Left colon (tissue), 2 donors: ENCODE measurements at regions not wholly inside any gene's neighbourhood (a gene's known extent, or its start where the extent isn't known, plus 50 kb on each side); places are given as distances from the start of the nearest gene placed in this dataset.

Source experiments
- ATAC-seq: fragments of 200-7000 bp; cut with Tn5 transposase; one replicate; pipeline ENCODE4 v1.9.1; 2020; ENCODE audit warnings: mild to moderate bottlenecking, moderate library complexity
- DNase-seq, 2 donors: peaks; one replicate each; pipeline ENCODE4 v3.0.0-alpha.2; 2020
- intact Hi-C, 2 donors: fragments of 100-400 bp; cut with DNase I in 1 of 2; cut with micrococcal nuclease in 1 of 2; formaldehyde crosslinking; loops; one replicate each; pipeline versions ENCODE4 v1.11.2 to v1.14.0; 2022; cut with DNase I, micrococcal nuclease
- donor health status: DM: no; HTN: no; CAD: no.
- donor health status: DM: yes; HTN: yes; CAD: no.

GRCh38 chr3:102063572-102063971 is 214.3 kb downstream of the NFKBIZ start:
- intact Hi-C loops = no loop called here
- DNase-seq = no peak
- no peak for ATAC-seq

- intact Hi-C loops = no loop called here
- no peak for ATAC-seq
- no peak for DNase-seq
Measured at GRCh38 chr3:102066470-102066869, 217.2 kb downstream of the NFKBIZ start.

- DNase-seq (no peak), ATAC-seq (peak; percentile 91)
- intact Hi-C loops = no loop called here
Measured at GRCh38 chr3:102068327-102068726, 219.0 kb downstream of the NFKBIZ start.

GRCh38 chr3:102068736-102069135 is 219.4 kb downstream of the NFKBIZ start:
- ATAC-seq (no peak), DNase-seq (no peak)
- intact Hi-C loops = no loop called here

- ATAC-seq (peak; percentile 62), DNase-seq (no peak)
- intact Hi-C loops = no loop called here
Measured at GRCh38 chr3:102069211-102069662, 219.9 kb downstream of the NFKBIZ start.

GRCh38 chr3:102074946-102075345 is 225.6 kb downstream of the NFKBIZ start:
- DNase-seq (no peak), ATAC-seq (no peak)
- intact Hi-C loops = no loop called here

GRCh38 chr3:102078401-102078800 is 229.1 kb downstream of the NFKBIZ start:
- intact Hi-C loops = no loop called here
- peak; percentile 5 for ATAC-seq
- DNase-seq = no peak

GRCh38 chr3:102078854-102079808 is 229.8 kb downstream of the NFKBIZ start:
- DNase-seq = peak; percentile 49 to 56
- ATAC-seq = peak; percentile 91
- intact Hi-C loops = no loop called here

GRCh38 chr3:102079809-102080197 is 230.5 kb downstream of the NFKBIZ start:
- intact Hi-C loops = loop anchor here in 1 of 2 donors (10.0 kb wide), 2 partner anchors 225 to 265 kb away; no protein-coding TSS in a partner anchor
- no peak for ATAC-seq
- DNase-seq = no peak

GRCh38 chr3:102081572-102082289 is 232.4 kb downstream of the NFKBIZ start:
- intact Hi-C loops = loop anchor here in 1 of 2 donors (10.0 kb wide), 2 partner anchors 227 to 267 kb away; no protein-coding TSS in a partner anchor
- no peak for ATAC-seq
- no peak for DNase-seq

- intact Hi-C loops = loop anchor here in 1 of 2 donors (10.0 kb wide), 2 partner anchors 229 to 269 kb away; no protein-coding TSS in a partner anchor
- ATAC-seq (peak; percentile 18), DNase-seq (peak; percentile 43 to 51)
Measured at GRCh38 chr3:102083473-102083872, 234.2 kb downstream of the NFKBIZ start.

- DNase-seq (no peak), ATAC-seq (peak; percentile 45)
- intact Hi-C loops = loop anchor here in 1 of 2 donors (10.0 kb wide), 2 partner anchors 229 to 269 kb away; no protein-coding TSS in a partner anchor
Measured at GRCh38 chr3:102084006-102084405, 234.7 kb downstream of the NFKBIZ start.

GRCh38 chr3:102084704-102085103 is 235.4 kb downstream of the NFKBIZ start:
- DNase-seq = no peak
- ATAC-seq = peak; percentile 80
- intact Hi-C loops = loop anchor here in 1 of 2 donors (10.0 kb wide), 2 partner anchors 230 to 270 kb away; no protein-coding TSS in a partner anchor

GRCh38 chr3:102085431-102086176 is 236.3 kb downstream of the NFKBIZ start:
- intact Hi-C loops = loop anchor here in 1 of 2 donors (10.0 kb wide), 2 partner anchors 231 to 271 kb away; no protein-coding TSS in a partner anchor
- DNase-seq = no peak
- ATAC-seq = peak; percentile 15

GRCh38 chr3:102087236-102087635 is 237.9 kb downstream of the NFKBIZ start:
- no peak for DNase-seq
- intact Hi-C loops = loop anchor here in 1 of 2 donors (10.0 kb wide), 2 partner anchors 232 to 272 kb away; no protein-coding TSS in a partner anchor
- ATAC-seq = no peak

GRCh38 chr3:102089239-102089638 is 239.9 kb downstream of the NFKBIZ start:
- intact Hi-C loops = loop anchor here in 1 of 2 donors (10.0 kb wide), 2 partner anchors 234 to 274 kb away; no protein-coding TSS in a partner anchor
- DNase-seq (no peak), ATAC-seq (peak; percentile 72)

- ATAC-seq (peak; percentile 90), DNase-seq (peak in 1 of 2 donors; percentile 61)
- intact Hi-C loops = loop anchor here in 1 of 2 donors (10.0 kb wide), 2 partner anchors 235 to 275 kb away; no protein-coding TSS in a partner anchor
Measured at GRCh38 chr3:102089904-102090720, 240.8 kb downstream of the NFKBIZ start.

- DNase-seq (no peak), ATAC-seq (no peak)
- intact Hi-C loops = no loop called here
Measured at GRCh38 chr3:102090721-102091045, 241.4 kb downstream of the NFKBIZ start.
